Testis (tissue), 2 donors: ENCODE measurements at regions not wholly inside any gene's neighbourhood (a gene's known extent, or its start where the extent isn't known, plus 50 kb on each side); places are given as distances from the start of the nearest gene placed in this dataset.

Source experiments
- CTCF ChIP-seq, 3 experiments: fragments of 450-650 bp in 2 of 3; fragments of 200-600 bp in 1 of 3; sonication (generic) in 1 of 3; IDR thresholded peaks; one replicate each; pipeline ENCODE4 v1.5.1; 2016 to 2019; ENCODE audit warnings: antibody characterized with exemption in 3 of 3, mild to moderate bottlenecking in 2 of 3, moderate library complexity in 1 of 3
- POLR2A ChIP-seq: fragments of 450-650 bp; IDR thresholded peaks from one replicate; pipeline ENCODE4 v1.6.1; 2017; ENCODE audit warnings: antibody characterized with exemption, mild to moderate bottlenecking, moderate library complexity

GRCh38 chr3:59600631-59601030 lies 550.8 kb upstream of the CFAP20DC start:
- TF ChIP-seq CTCF (IDR thresholded peaks at IDR 0.05) = no peak
- no peak for TF ChIP-seq POLR2A
